Keratinocyte (primary cell): ENCODE measurements at regions not wholly inside any gene's neighbourhood (a gene's known extent, or its start where the extent isn't known, plus 50 kb on each side); places are given as distances from the start of the nearest gene placed in this dataset.
"Not testable (repeated sequence)": the region's sequence is repeated elsewhere in the genome, so short reads cannot be mapped to it uniquely, and the experiment has no call there.

Source experiments
- DNase-seq: peaks from one replicate; pipeline ENCODE4 v3.0.0-alpha.2; 2011; ENCODE audit warnings: low read depth, missing footprints, low spot score
- FAIRE-seq: peaks from 2 replicates; lab custom pipeline; 2011; peaks lifted over from hg19 to GRCh38; lab: Jason Lieb, UNC
- H2AFZ ChIP-seq: 2 replicates; pipeline ENCODE4 v1.6.0; 2012; ENCODE audit warnings: low read length, control low read depth, inconsistent platforms; ENCODE audit not compliant: control insufficient read depth
- H3K27ac ChIP-seq: 2 replicates; pipeline ENCODE4 v1.5.1; 2011; ENCODE audit warnings: low read length; ENCODE audit not compliant: control insufficient read depth, insufficient read depth
- H3K27me3 ChIP-seq: 3 replicates; pipeline ENCODE4 v1.6.0; 2011; ENCODE audit warnings: low read length; ENCODE audit not compliant: control insufficient read depth, insufficient read depth; ENCODE audit errors: extremely low read depth
- H3K36me3 ChIP-seq, 2 experiments: 2 replicates in 1 of 2; 3 replicates in 1 of 2; pipeline ENCODE4 v1.5.1; 2011; ENCODE audit warnings: low read length in 2 of 2, mild to moderate bottlenecking in 1 of 2; ENCODE audit not compliant: control insufficient read depth in 2 of 2, insufficient read depth in 2 of 2; ENCODE audit errors: extremely low read depth in 1 of 2
- H3K4me1 ChIP-seq: 3 replicates; pipeline ENCODE4 v1.5.1; 2011; ENCODE audit warnings: low read length; ENCODE audit not compliant: control insufficient read depth, insufficient read depth; ENCODE audit errors: extremely low read depth
- H3K4me2 ChIP-seq: 3 replicates; pipeline ENCODE4 v1.6.0; 2011; ENCODE audit warnings: low read depth, low read length; ENCODE audit not compliant: control insufficient read depth, insufficient read depth; ENCODE audit errors: extremely low read depth
- H3K4me3 ChIP-seq, 3 experiments: fragments of 200-600 bp in 1 of 3; sonication (generic) in 1 of 3; 2 replicates in 2 of 3; 3 replicates in 1 of 3; pipeline ENCODE4 v1.5.1; 2011 to 2016; ENCODE audit warnings: low read length in 3 of 3, mild to moderate bottlenecking in 3 of 3, control low read depth in 2 of 3, inconsistent platforms in 1 of 3, low read depth in 1 of 3, mixed read lengths in 1 of 3, mixed run types in 1 of 3, moderate library complexity in 1 of 3; ENCODE audit not compliant: control insufficient read depth in 2 of 3, insufficient read depth in 2 of 3; ENCODE audit errors: extremely low read depth in 1 of 3
- H3K79me2 ChIP-seq: 2 replicates; pipeline ENCODE4 v1.6.0; 2012; ENCODE audit warnings: low read length; ENCODE audit not compliant: control insufficient read depth, insufficient read depth
- H3K9ac ChIP-seq: 3 replicates; pipeline ENCODE4 v1.6.0; 2011; ENCODE audit warnings: low read length; ENCODE audit not compliant: control insufficient read depth, insufficient read depth; ENCODE audit errors: extremely low read depth
- H3K9me1 ChIP-seq: 3 replicates; pipeline ENCODE4 v1.6.0; 2011; ENCODE audit warnings: low read length; ENCODE audit not compliant: control insufficient read depth, insufficient read depth; ENCODE audit errors: extremely low read depth
- H3K9me3 ChIP-seq: 2 replicates; pipeline ENCODE4 v1.5.1; 2012; ENCODE audit warnings: low read depth, low read length; ENCODE audit not compliant: control insufficient read depth
- H4K20me1 ChIP-seq: 3 replicates; pipeline ENCODE4 v1.6.0; 2011; ENCODE audit warnings: low read length; ENCODE audit not compliant: control insufficient read depth, insufficient read depth; ENCODE audit errors: extremely low read depth
- EZH2 ChIP-seq: IDR thresholded peaks from one replicate; pipeline ENCODE4 v1.6.1; 2012; ENCODE audit warnings: inconsistent platforms, mild to moderate bottlenecking, low read length, moderate library complexity
- dilution Hi-C: fragments of 300-500 bp; cut with MboI; formaldehyde crosslinking; loops from one replicate; pipeline ENCODE4 v1.7.0; 2020; ENCODE audit warnings: low sequenced_read_pairs; ENCODE audit not compliant: extremely low pct_ligation_motif_present
- TF ChIP-seq, protein P1 (sequence below), 3 experiments: IDR thresholded peaks in 1 of 3; conservative IDR thresholded peaks in 1 of 3; optimal IDR thresholded peaks in 1 of 3; 2 replicates in 2 of 3; 3 replicates in 1 of 3; pipeline versions ENCODE3 to v1.5.1; 2011; ENCODE audit warnings: low read length in 3 of 3, mild to moderate bottlenecking in 3 of 3, moderate library complexity in 2 of 3, control low read depth in 1 of 3, inconsistent platforms in 1 of 3; ENCODE audit not compliant: insufficient read depth in 2 of 3; ENCODE audit errors: extremely low read depth in 1 of 3

GRCh38 chr15:70575231-70576226 lies 187.8 kb downstream of the UACA start:
- no peaks in the 10 kb centered on the region for H4K20me1 ChIP-seq
- FAIRE-seq: no peak
- TF ChIP-seq EZH2: no peak
- TF ChIP-seq, protein P1, sequence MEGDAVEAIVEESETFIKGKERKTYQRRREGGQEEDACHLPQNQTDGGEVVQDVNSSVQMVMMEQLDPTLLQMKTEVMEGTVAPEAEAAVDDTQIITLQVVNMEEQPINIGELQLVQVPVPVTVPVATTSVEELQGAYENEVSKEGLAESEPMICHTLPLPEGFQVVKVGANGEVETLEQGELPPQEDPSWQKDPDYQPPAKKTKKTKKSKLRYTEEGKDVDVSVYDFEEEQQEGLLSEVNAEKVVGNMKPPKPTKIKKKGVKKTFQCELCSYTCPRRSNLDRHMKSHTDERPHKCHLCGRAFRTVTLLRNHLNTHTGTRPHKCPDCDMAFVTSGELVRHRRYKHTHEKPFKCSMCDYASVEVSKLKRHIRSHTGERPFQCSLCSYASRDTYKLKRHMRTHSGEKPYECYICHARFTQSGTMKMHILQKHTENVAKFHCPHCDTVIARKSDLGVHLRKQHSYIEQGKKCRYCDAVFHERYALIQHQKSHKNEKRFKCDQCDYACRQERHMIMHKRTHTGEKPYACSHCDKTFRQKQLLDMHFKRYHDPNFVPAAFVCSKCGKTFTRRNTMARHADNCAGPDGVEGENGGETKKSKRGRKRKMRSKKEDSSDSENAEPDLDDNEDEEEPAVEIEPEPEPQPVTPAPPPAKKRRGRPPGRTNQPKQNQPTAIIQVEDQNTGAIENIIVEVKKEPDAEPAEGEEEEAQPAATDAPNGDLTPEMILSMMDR (optimal IDR thresholded peaks at IDR 0.05 in 1 of 3, IDR thresholded peaks at IDR 0.05 in 1 of 3, conservative IDR thresholded peaks at IDR 0.05 in 1 of 3; ENCODE audit: extremely low read depth in 1 of 3, insufficient read depth in 2 of 3, low read length in 3 of 3): no peak

GRCh38 chr15:70574325-70574724 lies 189.0 kb downstream of the UACA start:
- dilution Hi-C loops, H3K4me2 ChIP-seq, FAIRE-seq, H4K20me1 ChIP-seq, H3K4me3 ChIP-seq, H2AFZ ChIP-seq, H3K9ac ChIP-seq, H3K36me3 ChIP-seq, H3K4me1 ChIP-seq, H3K27ac ChIP-seq, DNase-seq, H3K9me3 ChIP-seq, H3K79me2 ChIP-seq, H3K9me1 ChIP-seq: not testable (repeated sequence)
- H3K27me3 ChIP-seq: peaks cover 36% of the 10 kb centered on the region

More at GRCh38 chr15:70575231-70576226, 187.8 kb downstream of the UACA start:
- Histone ChIP-seq H3K9me3 (no peaks in the 10 kb centered on the region), H3K36me3 (no peaks in the 10 kb centered on the region), H2AFZ (no peak overlapping the region), H3K9me1 (no peaks in the 10 kb centered on the region), H3K4me1 (no peaks in the 10 kb centered on the region), H3K4me2 (no peak overlapping the region), H3K27me3 (peaks cover 48% of the 10 kb centered on the region), H3K79me2 (no peaks in the 10 kb centered on the region), H3K4me3 (no peak overlapping the region), H3K9ac (no peak overlapping the region), H3K27ac (no peak overlapping the region)
- dilution Hi-C loops: no loop called here
- DNase-seq: no peak
